ENCODE measurements at regions not wholly inside any gene's neighbourhood (a gene's known extent, or its start where the extent isn't known, plus 50 kb on each side); places are given as distances from the start of the nearest gene placed in this dataset.

GRCh38 chr10:121308020-121308419, 290.2 kb downstream of the FGFR2 start:
- TF ChIP-seq CTCF (IDR thresholded peaks at IDR 0.05) (no peak), POLR2A (IDR thresholded peaks at IDR 0.05) (no peak), EP300 (IDR thresholded peaks at IDR 0.05; ENCODE audit: low read depth) (no peak), POLR2AphosphoS5 (IDR thresholded peaks at IDR 0.05) (no peak)
